ENCODE measurements at regions not wholly inside any gene's neighbourhood (a gene's known extent, or its start where the extent isn't known, plus 50 kb on each side); places are given as distances from the start of the nearest gene placed in this dataset.
"Not testable (repeated sequence)": the region's sequence is repeated elsewhere in the genome, so short reads cannot be mapped to it uniquely, and the experiment has no call there.

GRCh38 chr1:199512037-199512710, 515.3 kb upstream of the NR5A2 start:
- no peak overlapping the region for H3K9ac ChIP-seq (ENCODE audit: low read depth, low read length)
- no peaks in the 10 kb centered on the region for H3K27me3 ChIP-seq (ENCODE audit: control insufficient read depth, insufficient read depth, low read length)
- H3K9me3 ChIP-seq (replicated peaks; ENCODE audit: low read length), result no peaks in the 10 kb centered on the region
- no peak overlapping the region for H3K4me2 ChIP-seq (ENCODE audit: low read length)
- H3K4me1 ChIP-seq (ENCODE audit: control insufficient read depth, insufficient read depth, low read length), result no peaks in the 10 kb centered on the region
- no peak overlapping the region for H3K4me3 ChIP-seq (ENCODE audit: low read length)
- H3K36me3 ChIP-seq (ENCODE audit: insufficient read depth, low read length), result no peaks in the 10 kb centered on the region

DNA sequence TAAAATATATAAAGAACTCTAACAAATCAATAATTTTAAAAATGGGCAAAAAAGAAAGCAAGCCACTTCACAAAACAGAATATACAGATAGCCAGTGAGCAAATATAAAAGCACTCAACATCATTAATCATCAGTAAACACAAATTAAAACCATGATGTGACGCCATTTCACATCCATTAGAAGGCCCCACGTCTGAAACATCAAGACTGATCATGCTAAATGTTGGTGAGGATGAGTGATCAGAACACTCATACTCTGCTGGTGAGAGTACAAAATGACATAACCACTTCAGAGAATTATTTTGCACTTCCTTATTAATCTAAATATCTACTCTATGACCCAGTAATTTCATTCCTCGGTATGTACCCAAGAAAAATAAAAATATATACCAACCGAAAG, 512.2 kb upstream of the NR5A2 start:
- Histone ChIP-seq H3K4me1 (ENCODE audit: control insufficient read depth, insufficient read depth, low read length) (no peaks in the 10 kb centered on the region), H3K4me2 (ENCODE audit: low read length) (no peak overlapping the region)

GRCh38 chr1:199522338-199522737, 505.2 kb upstream of the NR5A2 start:
- Histone ChIP-seq H3K4me1 (ENCODE audit: control insufficient read depth, insufficient read depth, low read length) (peaks cover 17% of the 10 kb centered on the region), H3K36me3 (ENCODE audit: insufficient read depth, low read length) (no peaks in the 10 kb centered on the region), H3K9ac (ENCODE audit: low read depth, low read length) (no peak overlapping the region), H3K27me3 (ENCODE audit: control insufficient read depth, insufficient read depth, low read length) (no peaks in the 10 kb centered on the region), H3K4me2 (ENCODE audit: low read length) (no peak overlapping the region), H3K4me3 (ENCODE audit: low read length) (no peak overlapping the region), H3K9me3 (replicated peaks; ENCODE audit: low read length) (no peaks in the 10 kb centered on the region)

More for the DNA sequence above, 512.2 kb upstream of the NR5A2 start:
- H3K27me3 ChIP-seq (ENCODE audit: control insufficient read depth, insufficient read depth, low read length), result no peaks in the 10 kb centered on the region
- H3K4me3 ChIP-seq (ENCODE audit: low read length), result no peak overlapping the region
- no peaks in the 10 kb centered on the region for H3K9me3 ChIP-seq (replicated peaks; ENCODE audit: low read length)
- no peak overlapping the region for H3K9ac ChIP-seq (ENCODE audit: low read depth, low read length)
- H3K36me3 ChIP-seq (ENCODE audit: insufficient read depth, low read length), result no peaks in the 10 kb centered on the region

GRCh38 chr1:199522936-199523335, 504.6 kb upstream of the NR5A2 start:
- H3K4me2 ChIP-seq (ENCODE audit: low read length), result no peak overlapping the region
- H3K27me3 ChIP-seq (ENCODE audit: control insufficient read depth, insufficient read depth, low read length), result no peaks in the 10 kb centered on the region
- no peak overlapping the region for H3K9ac ChIP-seq (ENCODE audit: low read depth, low read length)
- no peaks in the 10 kb centered on the region for H3K36me3 ChIP-seq (ENCODE audit: insufficient read depth, low read length)
- no peaks in the 10 kb centered on the region for H3K9me3 ChIP-seq (replicated peaks; ENCODE audit: low read length)
- H3K4me3 ChIP-seq (ENCODE audit: low read length), result no peak overlapping the region
- H3K4me1 ChIP-seq (ENCODE audit: control insufficient read depth, insufficient read depth, low read length), result peaks cover 17% of the 10 kb centered on the region

DNA sequence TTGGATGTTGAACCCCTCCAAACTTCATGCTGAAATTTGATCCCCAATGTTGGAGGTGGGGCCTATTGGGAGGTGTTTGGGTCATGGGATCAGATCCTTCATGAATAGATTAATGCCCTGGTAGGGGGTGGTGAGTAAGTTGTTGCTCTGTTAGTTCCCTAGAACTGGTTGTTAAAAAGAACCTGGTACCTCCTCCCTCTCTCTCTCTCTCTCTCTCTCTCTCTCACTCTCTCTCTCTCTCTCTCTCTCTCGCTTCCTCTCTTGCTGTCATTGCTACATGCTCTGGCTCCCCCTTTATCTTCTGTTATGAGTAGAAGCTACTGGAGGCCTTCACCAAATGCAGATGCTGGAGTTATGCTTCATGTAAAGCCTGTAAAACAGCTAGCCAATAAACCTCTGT, 498.2 kb upstream of the NR5A2 start:
- Histone ChIP-seq H3K4me2 (ENCODE audit: low read length) (no peak overlapping the region), H3K36me3 (ENCODE audit: insufficient read depth, low read length) (no peaks in the 10 kb centered on the region), H3K27me3 (ENCODE audit: control insufficient read depth, insufficient read depth, low read length) (no peaks in the 10 kb centered on the region)

DNA sequence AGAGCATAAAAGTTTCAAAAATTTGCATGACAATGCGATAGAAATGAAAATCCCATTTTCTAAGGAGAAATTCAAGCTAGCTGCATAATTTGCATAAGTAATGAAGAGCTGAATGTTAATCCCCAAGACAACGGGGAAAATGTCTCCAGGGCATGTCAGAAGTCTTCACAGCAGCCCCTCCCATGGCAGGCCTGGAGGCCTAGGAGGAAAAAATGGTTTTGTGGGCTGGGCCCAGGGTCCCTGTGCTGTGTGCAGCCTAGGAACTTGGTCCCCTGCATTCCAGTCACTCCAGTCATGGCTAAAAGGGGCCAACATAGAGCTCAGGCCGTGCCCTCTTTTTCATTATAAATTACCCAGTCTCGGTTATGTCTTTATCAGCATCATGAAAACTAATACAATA, 494.1 kb upstream of the NR5A2 start:
- not testable (repeated sequence) for H3K9me3 ChIP-seq (replicated peaks; ENCODE audit: low read length); H3K4me2 ChIP-seq (ENCODE audit: low read length); H3K36me3 ChIP-seq (ENCODE audit: insufficient read depth, low read length); H3K27me3 ChIP-seq (ENCODE audit: control insufficient read depth, insufficient read depth, low read length); H3K4me1 ChIP-seq (ENCODE audit: control insufficient read depth, insufficient read depth, low read length); H3K4me3 ChIP-seq (ENCODE audit: low read length); H3K9ac ChIP-seq (ENCODE audit: low read depth, low read length)

More for the DNA sequence above, 498.2 kb upstream of the NR5A2 start:
- no peaks in the 10 kb centered on the region for H3K4me1 ChIP-seq (ENCODE audit: control insufficient read depth, insufficient read depth, low read length)
- no peak overlapping the region for H3K9ac ChIP-seq (ENCODE audit: low read depth, low read length)
- H3K4me3 ChIP-seq (ENCODE audit: low read length), result no peak overlapping the region
- no peaks in the 10 kb centered on the region for H3K9me3 ChIP-seq (replicated peaks; ENCODE audit: low read length)

GRCh38 chr1:199545780-199546179, 481.7 kb upstream of the NR5A2 start:
- Histone ChIP-seq H3K4me2 (ENCODE audit: low read length) (no peak overlapping the region), H3K4me3 (ENCODE audit: low read length) (no peak overlapping the region), H3K9ac (ENCODE audit: low read depth, low read length) (no peak overlapping the region), H3K4me1 (ENCODE audit: control insufficient read depth, insufficient read depth, low read length) (peaks cover 21% of the 10 kb centered on the region), H3K9me3 (replicated peaks; ENCODE audit: low read length) (no peaks in the 10 kb centered on the region), H3K36me3 (ENCODE audit: insufficient read depth, low read length) (no peaks in the 10 kb centered on the region), H3K27me3 (ENCODE audit: control insufficient read depth, insufficient read depth, low read length) (no peaks in the 10 kb centered on the region)

- Histone ChIP-seq H3K9me3 (replicated peaks; ENCODE audit: low read length) (no peaks in the 10 kb centered on the region), H3K27me3 (ENCODE audit: control insufficient read depth, insufficient read depth, low read length) (no peaks in the 10 kb centered on the region), H3K36me3 (ENCODE audit: insufficient read depth, low read length) (no peaks in the 10 kb centered on the region), H3K4me3 (ENCODE audit: low read length) (no peak overlapping the region), H3K4me2 (ENCODE audit: low read length) (no peak overlapping the region), H3K4me1 (ENCODE audit: control insufficient read depth, insufficient read depth, low read length) (peaks cover 24% of the 10 kb centered on the region), H3K9ac (ENCODE audit: low read depth, low read length) (no peak overlapping the region)
Measured at GRCh38 chr1:199546323-199546722, 481.2 kb upstream of the NR5A2 start.

GRCh38 chr1:199549421-199549820, 478.1 kb upstream of the NR5A2 start:
- no peaks in the 10 kb centered on the region for H3K9me3 ChIP-seq (replicated peaks; ENCODE audit: low read length)
- no peak overlapping the region for H3K9ac ChIP-seq (ENCODE audit: low read depth, low read length)
- H3K4me2 ChIP-seq (ENCODE audit: low read length), result peak overlapping the region; percentile 5
- no peaks in the 10 kb centered on the region for H3K36me3 ChIP-seq (ENCODE audit: insufficient read depth, low read length)
- peaks cover 24% of the 10 kb centered on the region for H3K4me1 ChIP-seq (ENCODE audit: control insufficient read depth, insufficient read depth, low read length)
- H3K4me3 ChIP-seq (ENCODE audit: low read length), result no peak overlapping the region
- no peaks in the 10 kb centered on the region for H3K27me3 ChIP-seq (ENCODE audit: control insufficient read depth, insufficient read depth, low read length)

DNA sequence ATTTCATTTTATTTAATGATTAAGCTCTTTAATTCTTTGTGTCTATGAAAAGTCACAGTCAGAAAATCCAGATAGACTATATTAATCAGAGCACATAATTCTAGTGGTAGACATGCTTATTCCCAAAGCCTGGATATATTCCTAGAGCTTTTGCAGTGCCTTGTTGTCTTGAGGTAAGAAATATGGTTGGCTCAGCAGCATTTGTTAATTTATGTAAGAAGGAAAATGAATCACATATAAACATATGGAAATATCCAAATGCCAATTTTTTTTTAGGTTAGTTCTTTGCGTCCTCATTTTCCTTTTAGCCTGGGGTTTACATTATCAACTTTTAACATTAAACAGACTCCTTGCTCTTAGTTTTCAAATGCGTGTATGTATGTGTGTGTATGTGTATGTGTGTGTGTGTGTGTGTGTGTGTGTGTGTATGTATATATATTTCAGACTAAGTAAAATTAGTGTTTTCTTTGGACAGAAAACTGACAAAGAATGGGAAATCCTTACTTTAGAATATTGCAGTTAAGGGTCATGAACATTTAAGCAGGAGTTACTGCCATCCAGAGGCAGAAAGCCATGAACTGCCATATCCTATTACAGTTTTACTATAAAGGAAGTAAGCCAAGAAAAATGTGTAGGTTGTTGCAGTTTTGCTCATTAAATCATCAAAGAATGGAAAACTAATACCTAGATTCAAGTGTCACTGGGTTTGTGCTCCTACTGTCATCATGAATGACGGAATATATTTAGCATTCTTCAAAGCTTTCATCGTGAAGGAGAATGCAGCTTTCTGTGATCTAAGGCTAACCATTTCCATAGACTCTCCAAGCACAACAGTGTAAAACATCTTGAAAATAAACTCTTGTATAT, 477.1 kb upstream of the NR5A2 start:
- no peak overlapping the region for H3K9ac ChIP-seq (ENCODE audit: low read depth, low read length)

DNA sequence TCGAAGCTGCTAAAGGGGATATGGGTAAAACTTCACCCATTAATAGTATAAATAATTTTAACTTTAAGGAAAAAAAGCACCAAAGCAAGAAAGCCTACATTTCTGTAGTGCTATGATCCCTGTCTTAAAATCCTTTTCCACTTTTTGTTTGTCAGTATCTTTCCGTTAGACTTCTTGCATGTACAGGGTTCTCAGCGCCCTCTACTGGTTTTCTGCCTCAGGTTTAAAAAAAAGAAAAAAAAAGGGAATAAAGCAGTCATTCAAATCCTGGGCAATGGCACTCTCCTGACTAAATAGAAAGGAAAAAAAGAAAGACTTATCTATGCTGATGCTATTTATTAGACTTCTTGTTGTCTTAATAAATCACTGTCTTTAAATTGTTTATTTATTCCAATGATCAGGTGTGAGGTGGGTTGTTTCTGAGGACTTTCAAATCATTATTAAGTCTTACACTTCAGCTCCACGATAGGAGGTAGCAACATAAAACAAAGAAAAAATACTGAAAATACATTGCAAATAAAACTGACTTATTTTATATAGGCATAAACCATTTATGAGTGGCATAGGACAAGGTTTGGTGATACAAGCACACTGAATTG, 475.4 kb upstream of the NR5A2 start:
- Histone ChIP-seq H3K4me3 (ENCODE audit: low read length) (no peak overlapping the region), H3K4me2 (ENCODE audit: low read length) (no peak overlapping the region), H3K9me3 (replicated peaks; ENCODE audit: low read length) (no peaks in the 10 kb centered on the region), H3K27me3 (ENCODE audit: control insufficient read depth, insufficient read depth, low read length) (no peaks in the 10 kb centered on the region), H3K4me1 (ENCODE audit: control insufficient read depth, insufficient read depth, low read length) (peaks cover 24% of the 10 kb centered on the region), H3K36me3 (ENCODE audit: insufficient read depth, low read length) (no peaks in the 10 kb centered on the region), H3K9ac (ENCODE audit: low read depth, low read length) (no peak overlapping the region)

More for the DNA sequence above, 477.1 kb upstream of the NR5A2 start:
- no peak overlapping the region for H3K4me2 ChIP-seq (ENCODE audit: low read length)
- H3K4me1 ChIP-seq (ENCODE audit: control insufficient read depth, insufficient read depth, low read length), result peaks cover 24% of the 10 kb centered on the region
- H3K36me3 ChIP-seq (ENCODE audit: insufficient read depth, low read length), result no peaks in the 10 kb centered on the region
- H3K27me3 ChIP-seq (ENCODE audit: control insufficient read depth, insufficient read depth, low read length), result no peaks in the 10 kb centered on the region
- no peak overlapping the region for H3K4me3 ChIP-seq (ENCODE audit: low read length)
- no peaks in the 10 kb centered on the region for H3K9me3 ChIP-seq (replicated peaks; ENCODE audit: low read length)

Measured in skeletal muscle satellite cell (primary cell).